CD4-positive, alpha-beta T cell treated with Interleukin-6 for 4 hours (primary cell): ENCODE measurements at regions not wholly inside any gene's neighbourhood (a gene's known extent, or its start where the extent isn't known, plus 50 kb on each side); places are given as distances from the start of the nearest gene placed in this dataset.
"Not testable (repeated sequence)": the region's sequence is repeated elsewhere in the genome, so short reads cannot be mapped to it uniquely, and the experiment has no call there.

Experiments
- DNase-seq: peaks from one replicate; pipeline ENCODE4 v3.0.0-alpha.2; 2020; ENCODE audit warnings: mixed read lengths

DNA sequence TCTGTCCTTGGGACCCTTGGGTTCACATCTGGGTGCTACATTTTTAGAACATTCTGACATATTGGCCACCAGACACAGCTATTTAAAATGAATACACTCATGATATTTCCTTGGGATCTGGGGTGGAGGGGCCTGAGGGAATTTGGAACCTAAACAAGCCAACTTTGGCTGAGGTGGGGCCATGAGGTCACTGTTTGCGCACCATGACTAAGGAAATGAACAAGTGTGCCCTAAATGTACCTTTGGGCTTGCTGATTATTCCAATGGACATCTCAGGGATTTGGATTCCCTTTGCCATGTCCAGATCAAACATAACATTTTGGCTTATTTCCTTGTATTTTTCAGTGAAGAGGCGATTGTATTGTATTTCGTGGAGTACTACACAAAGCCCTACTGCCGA lies 80.5 kb upstream of the SEC11C start:
- DNase-seq: no peak

DNA sequence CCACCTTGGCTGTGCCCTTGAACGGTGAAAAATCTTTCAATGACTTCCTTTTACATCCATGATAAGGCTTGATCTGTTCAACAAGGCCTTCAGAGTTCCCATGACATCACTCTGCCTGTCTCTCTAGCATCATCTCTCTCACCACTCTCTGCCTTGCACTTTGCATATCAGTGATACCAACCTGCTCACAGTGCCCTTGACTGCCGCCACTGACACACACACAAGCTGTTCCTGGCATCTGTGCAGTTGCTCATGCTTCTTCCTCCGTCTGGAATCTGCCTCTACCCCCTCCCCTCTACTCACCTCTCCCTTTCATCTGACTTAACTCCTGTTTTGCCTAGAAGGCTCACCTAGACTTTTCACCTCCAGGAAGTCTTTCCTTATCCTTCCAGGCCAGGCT lies 79.1 kb upstream of the SEC11C start:
- no peak for DNase-seq

DNA sequence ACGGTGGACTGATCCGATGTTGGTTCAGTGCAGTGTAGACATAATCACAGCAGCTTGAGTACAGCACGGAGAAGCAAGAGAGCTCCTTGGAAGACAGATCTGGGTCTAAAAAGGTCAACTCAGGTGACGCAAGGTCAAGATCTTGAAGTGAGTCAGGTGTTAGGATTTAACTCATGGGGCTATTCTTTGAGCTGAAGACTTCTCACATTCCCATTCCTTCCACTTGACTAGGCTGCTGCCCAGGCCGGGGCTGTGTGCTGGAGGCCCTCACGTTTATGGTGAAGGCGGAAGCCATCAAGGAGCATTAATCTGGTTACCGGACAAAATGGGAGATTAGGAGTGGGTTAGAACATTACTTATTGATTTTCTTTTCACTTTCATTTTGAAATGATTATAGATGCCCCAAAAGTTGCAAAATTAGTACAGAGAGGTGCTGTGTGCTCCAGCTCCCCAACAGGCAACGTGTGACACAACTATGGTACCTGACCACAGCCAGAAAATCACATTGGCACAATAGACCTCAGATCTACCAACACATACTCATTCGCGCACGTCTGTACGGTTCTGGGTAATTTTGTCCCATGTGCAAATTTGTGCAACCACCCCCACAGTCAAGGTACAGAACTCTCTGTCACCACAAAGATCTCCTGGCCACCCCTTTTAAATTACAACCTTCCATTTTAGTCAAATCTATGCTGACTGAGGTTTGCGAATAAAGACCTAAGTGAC lies 77.6 kb upstream of the SEC11C start:
- no peak for DNase-seq

DNA sequence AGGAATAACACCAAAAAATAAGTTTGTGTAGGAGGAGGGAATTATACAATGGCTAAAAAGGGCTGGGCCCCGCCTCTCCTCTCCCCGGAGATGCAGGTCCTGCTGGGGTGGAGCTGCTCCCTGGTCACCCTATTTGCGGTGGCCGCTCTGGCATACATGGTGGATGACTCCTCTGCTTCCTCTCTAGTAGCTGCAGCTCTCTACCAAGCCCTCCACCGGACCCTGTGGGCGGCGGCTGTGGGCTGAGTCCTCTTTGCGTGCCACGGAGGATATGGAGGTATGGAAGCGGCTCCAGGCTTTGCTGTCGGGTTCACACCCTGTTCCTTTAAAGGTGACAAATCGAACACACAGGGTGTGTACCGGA lies 77.1 kb upstream of the SEC11C start:
- no peak for DNase-seq

DNA sequence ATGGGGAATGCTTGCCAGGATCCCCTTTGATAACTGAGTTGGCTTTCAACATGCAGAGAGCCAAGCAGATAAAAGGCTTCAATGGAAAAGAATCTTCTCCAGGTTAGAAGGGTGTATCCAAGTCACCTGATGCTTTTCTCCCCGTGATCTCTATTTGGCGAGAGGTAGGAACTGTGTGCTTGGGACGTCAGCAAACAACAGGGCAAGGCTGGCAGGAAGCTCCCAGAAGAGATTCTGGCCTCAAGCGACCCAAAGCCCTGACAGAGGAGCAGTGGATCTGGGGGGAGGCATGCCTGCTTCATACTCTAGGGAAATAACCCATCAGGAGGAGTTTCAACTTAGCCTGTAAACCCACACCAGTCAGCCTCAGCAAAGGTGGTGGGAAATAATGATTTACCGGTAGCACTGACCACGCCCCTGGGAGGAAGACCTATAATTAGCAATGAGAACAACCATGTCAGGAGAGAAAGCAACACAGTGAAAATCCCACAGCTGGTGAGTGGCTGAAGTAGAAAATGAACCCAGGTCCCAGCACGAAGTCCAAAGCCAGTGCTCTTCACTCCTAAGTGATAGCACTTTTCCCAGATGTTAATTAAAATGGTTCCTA lies 76.3 kb upstream of the SEC11C start:
- DNase-seq: no peak

DNA sequence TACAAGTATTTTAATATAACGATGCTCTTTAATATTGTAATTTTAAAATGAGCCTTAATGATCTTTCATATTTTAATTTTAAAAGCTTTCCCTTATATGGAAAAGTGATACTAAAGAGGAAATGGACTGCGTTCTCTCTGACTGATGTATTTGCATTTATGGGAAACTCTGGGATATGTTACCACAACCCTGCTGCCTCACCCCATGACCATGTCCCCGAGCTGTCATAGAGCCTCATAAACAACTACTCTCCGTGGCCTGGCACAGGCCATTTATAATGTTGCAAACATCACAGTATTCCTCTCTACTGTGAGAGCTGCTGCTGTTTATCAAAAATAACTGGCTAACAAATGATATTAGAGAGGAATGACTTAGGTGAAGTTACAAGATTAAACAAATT lies 75.8 kb upstream of the SEC11C start:
- DNase-seq: no peak

DNA sequence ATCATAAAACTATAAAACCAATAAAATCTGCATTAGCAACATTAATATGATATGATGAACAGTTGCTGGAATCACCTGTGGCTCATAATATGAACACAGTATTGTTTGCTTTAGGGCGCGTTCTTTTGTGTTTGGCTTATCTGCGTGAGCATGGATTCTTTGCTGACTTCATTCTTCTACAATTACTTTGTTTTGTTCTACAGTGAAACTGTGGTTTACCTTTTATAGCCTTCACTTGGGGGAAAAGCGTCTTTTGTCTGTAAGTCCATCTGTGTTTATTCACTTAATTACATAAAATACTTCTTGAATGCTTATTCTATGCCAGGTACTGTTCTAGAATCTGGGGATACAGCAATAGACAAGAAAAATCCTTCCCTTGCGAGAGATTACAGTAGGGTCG lies 74.0 kb upstream of the SEC11C start:
- DNase-seq: no peak

DNA sequence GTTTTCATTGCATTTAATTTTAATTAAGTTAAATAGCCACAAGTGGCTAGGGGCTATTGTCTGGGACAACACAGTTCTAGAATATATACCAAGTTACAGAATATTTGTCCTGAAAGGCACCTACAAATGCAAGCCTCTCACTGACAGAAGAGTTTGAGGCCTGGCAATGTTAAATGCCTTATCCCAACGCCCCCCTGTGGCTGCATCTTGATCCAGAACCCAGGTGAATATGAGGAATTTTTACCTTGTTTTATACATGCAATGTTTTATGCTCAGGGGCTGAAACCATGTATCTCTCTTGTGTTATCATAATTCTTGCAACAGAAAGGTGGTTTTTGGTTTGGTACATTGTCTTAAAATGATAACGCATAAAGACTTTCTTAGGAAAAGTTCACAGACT lies 71.8 kb upstream of the SEC11C start:
- DNase-seq: peak; percentile 7

DNA sequence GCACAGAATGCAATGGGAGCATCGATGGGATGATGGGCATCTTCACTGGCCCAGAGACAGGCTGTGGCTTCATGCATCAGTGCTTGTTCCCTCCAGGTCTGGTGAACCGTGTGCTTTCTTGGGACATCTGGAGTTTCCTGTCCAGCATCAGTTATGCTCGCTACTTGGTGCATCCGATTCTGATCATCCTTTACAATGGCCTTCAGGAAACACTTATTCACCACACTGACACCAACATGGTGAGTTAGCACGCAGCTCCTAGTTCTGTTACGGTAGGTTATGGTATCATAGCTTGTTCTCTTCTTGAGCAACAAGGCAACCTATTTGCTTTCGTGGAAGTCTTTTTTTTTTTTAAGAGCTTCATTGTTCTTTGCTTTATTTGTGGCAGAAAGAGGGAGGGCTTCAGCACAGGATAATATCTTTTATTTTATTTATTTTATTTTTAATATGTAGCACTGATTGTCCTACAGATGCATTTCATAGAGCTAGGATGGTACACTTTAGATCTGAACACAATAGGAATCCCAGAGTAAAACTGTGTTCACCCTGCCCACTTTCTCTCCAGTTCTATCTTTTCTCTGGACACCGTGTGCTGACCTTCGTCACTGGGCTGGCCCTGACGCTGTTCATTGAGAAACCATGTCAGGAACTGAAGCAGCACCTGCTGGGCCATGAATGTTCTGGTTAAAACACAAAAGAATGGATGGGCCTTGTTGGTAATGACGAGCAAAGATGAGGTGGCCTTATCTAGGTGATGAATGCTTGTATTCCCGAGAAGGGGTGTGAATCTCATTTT lies 71.2 kb upstream of the SEC11C start:
- no peak for DNase-seq

DNA sequence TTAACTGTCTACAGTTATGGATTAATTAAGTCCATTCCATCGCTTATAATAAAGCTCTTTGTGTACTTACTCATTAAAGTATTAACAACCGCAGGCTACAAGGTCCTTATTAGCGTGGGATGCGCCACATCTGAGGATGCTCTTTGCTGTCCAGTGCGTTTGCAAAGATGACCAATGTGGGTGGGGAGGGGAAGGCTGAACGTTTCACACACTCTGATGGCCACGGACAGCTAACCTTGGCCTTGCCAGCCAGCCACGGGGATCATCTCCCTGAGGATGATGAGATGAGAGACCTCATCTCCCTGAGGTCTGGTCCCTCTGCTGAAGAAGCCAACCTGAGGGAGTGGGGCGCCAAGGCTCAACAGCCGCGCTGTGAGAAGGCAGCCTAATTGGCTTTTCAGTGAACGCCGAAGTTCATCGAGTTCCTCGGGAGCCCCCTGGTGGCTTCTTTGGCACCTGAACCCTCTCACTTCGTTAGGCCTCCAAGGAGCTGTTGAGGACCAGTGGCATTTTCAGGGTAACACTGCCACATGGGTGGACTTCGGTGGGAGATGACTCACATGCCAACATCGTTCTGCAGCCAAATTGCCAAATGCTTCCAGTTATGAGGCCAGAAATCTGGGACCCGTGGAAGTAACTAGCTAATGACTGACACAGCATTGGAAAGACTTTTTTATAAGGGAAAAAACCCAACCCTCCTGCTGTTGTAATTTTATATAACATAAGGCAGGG lies 69.3 kb upstream of the SEC11C start:
- peak; percentile 79 for DNase-seq

DNA sequence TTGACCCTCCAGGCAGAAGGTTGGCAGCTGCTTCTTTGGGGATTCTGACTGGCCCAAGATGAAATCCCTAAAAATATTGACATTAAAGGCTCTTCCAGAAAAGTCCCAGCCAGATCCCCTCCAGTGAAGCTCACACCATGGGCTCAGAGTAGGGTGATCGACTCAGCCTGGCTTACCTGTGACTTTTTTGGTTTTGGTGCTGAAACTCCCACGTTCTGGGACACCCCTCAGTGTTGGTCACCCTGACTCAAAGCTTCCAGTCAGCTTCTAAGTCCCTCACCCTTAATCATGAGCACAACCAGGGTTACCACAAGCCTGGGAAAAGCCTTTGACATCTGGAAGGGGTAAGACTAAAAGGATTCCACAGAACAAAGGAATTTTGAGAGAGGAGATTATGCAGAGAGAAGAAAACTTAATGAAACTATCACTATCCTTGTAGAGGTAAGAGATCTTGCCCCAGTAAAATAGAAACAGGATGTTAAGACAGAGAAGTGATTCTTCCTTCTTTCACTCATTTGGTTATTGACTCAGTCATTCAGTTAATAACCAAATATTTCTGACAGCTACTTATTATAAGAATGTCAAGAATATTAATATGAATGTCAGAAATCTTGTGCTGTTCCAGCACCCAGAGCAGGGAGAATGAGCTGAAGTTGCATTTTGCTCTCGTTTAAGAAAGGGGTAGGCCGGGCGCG lies 66.8 kb upstream of the SEC11C start:
- no peak for DNase-seq

DNA sequence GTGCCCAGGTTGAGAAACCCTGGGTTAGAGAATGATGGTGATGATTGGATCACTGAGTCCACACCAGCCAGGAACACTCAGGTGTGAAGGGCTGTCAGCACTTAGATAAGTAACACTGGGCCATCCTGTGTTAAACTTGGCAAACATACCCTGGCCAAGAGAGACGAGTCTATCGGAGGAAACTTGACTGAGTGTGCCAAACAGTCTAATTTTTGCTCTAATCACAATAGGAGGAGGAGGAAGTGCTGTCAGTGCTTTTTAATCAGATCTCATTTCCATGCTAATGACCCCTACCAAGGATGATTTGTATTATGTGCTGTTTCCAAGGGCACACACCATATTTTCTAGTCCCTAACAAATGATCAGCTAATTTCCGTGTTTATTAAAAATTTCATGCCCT lies 63.8 kb upstream of the SEC11C start:
- no peak for DNase-seq

DNA sequence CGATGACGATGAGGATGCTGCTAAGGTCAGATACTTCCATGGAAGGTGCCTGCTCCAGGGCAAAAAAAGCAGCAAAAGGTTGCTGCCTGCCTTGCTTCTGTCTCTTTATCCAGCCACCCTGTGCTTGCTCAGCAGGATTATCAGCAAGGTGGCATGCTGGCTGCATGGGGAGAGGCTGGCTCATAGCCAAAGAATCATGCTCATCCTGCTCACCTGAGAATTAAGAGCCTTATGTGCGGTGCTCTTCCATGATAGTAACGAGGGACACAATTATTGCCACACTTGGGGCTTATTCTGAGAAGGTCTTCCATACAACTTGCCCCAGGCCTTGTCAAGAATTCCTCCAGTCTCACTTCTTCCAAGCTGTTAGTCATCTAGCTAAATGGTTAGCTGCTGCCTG lies 60.4 kb upstream of the SEC11C start:
- DNase-seq: no peak

DNA sequence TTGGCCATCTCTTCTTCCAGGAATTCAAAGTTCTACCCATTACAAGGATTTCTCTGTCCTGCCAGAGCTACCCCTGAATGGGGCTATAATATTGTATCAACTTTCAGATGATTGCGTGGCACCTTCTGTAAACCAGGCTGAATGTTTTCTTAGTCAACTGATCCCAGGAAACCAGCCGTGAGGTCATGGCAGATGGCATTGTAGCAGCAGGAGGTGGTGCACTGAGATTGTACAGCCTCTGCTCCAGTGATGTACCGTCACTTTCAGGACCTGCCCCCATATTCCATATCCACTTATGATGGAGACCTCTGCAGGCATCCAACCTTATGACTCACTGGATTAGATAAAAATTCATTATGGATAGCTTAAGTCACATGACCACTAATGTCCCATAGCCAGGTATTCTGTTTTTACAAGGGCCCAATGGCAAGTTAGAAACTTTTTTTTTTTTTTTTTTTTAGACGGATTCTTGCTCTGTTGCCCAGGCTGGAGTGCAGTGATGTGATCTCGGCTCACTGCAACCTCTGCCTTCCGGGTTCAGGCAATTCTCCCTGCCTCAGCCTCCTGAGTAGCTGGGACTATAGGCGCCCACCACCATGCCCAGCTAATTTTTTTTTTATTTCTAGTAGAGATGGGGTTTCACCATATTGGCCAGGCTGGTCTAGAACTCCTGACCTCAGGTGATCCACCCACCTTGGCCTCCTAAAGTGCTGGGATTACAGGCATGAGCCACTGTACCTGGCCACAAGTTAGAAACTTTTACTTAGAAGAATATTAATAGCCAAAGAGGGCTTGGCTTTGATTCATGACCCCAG lies 59.8 kb upstream of the SEC11C start:
- not testable (repeated sequence) for DNase-seq

DNA sequence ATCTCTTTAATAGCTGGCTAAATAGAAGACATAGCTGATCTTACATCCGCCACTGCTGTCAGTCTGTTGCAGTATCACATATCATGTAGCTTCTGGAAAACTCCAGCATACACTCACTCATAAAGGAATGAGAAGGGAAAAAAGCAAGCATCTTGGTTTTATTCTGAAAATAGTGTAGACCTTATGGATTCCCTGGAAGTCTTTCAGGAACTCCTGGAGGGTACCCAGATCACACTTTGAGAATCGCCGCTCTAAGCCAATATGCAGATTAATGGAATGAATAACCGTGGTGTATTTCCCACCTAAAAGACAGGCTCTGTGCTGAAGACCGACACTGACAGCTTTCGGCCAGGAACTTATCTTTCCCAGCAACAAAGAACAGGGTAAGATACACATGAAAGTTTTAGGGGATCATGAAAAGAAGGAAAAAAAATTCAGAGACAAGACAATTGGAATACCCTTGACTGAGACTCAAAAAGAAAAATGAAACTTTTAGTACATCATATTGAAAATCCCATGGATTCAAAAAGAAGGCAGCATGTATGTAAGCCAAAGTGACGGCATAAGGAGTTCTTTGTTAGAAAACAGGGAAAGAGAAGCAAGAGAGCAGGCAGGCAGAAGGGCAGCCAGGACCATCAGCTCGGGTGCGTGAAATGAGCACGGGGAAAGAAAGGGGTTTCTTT lies 56.4 kb upstream of the SEC11C start:
- DNase-seq: no peak

DNA sequence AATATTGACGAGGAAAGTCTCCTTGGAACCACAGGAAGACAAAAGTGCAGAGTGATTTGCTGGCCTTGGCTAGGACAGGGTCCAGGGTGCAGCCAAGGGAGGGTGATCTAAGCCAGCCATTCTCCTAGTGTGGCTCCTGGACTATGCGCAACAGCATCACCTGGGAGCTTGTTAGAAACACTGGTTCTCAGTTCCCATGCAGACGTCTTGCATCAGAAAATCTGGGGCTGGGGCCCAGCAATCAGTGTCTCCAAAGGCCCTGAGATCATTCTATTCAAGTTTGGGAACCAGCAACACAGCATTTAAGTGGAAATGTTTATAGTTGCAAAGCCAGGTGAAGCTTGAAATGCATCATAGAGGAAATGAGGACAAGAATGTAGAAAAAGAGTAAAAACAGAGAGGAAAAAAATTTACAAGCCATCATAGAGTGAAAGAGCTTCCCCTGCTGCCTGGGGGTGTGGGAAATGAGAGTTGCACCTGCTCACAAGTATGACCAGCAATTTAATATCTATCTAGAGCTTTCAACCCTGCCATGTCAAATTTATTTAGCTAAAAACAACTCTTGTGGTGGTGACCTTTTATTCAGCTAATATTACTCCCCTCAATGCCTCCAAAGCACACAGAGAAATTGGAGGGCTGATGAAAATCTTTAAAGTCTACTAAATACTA lies 54.4 kb upstream of the SEC11C start:
- DNase-seq: no peak

DNA sequence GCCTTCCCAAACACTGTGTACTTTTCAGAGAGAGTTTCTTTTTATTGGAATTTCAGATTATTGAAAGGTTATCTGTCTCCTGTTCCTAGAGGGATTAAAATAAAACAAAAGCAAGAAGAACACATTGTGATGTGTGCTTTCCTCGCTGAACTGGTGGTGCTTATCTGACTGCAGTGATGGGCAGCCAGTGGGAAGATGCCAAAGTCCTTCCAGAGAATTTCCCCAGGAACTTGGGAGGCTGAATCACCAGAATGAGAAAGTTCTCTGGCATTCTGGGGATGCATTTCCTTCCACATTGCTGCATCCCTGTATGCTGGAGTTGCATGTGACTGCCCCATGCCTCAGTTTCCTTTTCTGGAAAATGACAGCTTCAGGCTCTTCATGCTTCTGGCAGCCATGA lies 53.9 kb upstream of the SEC11C start:
- DNase-seq: no peak

DNA sequence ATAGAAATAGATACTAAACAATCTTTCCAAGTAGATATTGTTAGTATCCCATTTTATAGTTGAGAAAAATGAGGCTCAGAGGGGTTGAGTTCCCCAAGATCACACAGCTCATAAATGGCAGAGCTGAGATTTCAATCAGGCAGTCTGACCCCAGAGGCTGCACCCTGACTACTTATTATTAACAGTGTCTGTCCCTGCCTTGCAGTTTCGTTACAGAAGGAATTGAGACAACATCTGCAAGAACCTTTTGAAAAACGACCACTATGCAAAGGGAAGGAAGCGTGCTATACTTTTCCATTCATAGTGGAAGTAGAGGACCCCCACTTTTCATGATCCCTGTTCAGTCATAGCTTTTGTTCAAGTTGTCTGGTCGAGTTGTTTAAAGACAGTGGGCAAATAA lies 53.2 kb upstream of the SEC11C start:
- no peak for DNase-seq

DNA sequence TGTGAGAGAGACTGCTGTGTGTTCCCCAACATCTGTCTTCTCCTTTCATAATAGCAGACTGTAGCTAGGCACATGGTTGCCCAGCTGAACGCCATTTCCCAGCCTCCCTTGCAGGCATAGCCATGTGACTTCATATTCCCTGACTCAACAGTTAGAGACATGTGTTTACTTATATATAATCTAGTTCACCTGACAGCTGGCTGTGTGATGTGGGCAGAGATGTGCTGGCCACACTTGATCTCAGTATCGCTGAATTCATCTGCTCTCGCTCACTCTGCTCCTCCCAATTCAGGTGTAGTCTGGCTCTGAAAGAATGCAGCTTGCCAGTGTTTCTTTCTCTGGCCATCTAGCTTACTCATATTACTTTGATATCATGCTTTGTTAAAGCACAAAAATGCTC lies 52.3 kb upstream of the SEC11C start:
- peak; percentile 14 for DNase-seq
